HG02623 (cell line): ENCODE measurements at regions not wholly inside any gene's neighbourhood (a gene's known extent, or its start where the extent isn't known, plus 50 kb on each side); places are given as distances from the start of the nearest gene placed in this dataset.
"Not testable (repeated sequence)": the region's sequence is repeated elsewhere in the genome, so short reads cannot be mapped to it uniquely, and the experiment has no call there.

Experiments
- ATAC-seq: cut with Tn5 transposase; IDR thresholded peaks from one replicate; pipeline ENCODE4 v1.9.1; 2021; ENCODE audit warnings: moderate library complexity; ENCODE audit not compliant: unreplicated experiment

DNA sequence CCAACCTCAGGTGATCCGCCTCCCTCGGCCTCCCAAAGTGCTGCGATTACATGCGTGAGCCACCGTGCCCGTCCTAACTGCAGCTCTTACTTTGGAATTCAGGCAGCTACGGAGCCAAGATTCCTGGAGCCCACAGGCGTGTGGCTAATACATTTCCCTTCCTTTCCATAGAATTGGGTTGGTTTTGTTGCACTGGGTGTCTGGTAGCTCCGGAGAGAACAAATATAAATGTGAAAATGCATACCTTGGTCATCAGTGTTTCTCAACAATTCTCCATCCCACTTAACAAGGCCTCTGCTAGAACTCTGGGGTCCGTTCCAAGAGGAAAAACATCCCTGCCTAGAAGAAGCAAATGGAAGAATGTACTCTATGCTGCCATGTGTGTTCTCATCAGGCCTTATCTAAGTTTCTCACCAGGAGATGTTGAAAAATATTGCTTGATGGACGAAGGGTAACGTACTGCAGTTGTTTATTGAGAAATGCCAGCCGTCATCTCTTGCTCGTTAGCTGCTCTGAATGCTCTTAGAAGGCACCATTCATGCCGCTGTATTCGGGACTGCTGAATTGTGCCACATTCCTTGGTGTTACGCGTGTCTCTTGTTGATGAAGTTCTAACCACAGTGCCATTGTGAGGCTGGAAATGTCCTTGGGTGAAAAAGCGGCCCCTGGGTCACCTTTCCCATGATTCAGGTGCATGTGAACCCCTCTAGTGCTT is 50.5 kb upstream of the CD99 start:
- no peak for ATAC-seq

DNA sequence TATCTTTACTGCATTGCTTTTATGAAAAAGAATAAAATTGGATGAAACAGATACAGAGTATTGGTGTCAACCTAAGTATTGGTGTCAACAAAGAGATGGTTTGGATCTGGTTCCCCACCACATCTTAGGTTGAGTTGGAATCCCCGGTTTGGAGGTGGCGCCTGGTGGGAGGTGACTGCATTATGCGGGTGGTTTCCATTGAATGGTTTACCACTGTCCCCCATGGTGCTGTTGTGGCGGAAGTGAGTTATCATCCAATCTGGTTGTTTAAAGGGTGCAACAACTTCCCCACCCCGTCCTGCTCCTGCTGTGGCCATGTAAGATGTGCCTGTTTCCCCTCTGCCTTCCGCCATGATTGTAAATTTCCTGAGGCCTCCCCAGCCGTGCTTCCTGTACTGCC is 52.8 kb upstream of the CD99 start:
- ATAC-seq, result no peak

DNA sequence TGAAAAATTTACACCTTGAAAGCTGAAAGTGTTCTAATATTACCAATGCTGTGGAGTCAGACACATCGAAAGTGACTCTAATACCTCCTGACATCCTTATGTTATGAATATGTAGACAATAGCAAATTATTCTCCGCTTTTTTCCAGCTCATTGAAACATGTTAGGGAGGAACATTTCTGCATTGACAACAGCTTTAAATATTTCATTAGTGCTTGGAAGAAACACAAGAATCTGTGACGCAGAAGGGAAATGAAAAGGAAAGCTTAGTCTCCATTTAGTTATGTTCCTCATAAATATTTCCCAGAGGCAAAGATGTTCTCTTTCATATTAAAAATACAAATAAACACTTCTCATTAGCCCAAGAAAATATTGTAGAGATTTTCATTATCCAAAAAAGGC is 55.8 kb upstream of the CD99 start:
- ATAC-seq, result no peak

DNA sequence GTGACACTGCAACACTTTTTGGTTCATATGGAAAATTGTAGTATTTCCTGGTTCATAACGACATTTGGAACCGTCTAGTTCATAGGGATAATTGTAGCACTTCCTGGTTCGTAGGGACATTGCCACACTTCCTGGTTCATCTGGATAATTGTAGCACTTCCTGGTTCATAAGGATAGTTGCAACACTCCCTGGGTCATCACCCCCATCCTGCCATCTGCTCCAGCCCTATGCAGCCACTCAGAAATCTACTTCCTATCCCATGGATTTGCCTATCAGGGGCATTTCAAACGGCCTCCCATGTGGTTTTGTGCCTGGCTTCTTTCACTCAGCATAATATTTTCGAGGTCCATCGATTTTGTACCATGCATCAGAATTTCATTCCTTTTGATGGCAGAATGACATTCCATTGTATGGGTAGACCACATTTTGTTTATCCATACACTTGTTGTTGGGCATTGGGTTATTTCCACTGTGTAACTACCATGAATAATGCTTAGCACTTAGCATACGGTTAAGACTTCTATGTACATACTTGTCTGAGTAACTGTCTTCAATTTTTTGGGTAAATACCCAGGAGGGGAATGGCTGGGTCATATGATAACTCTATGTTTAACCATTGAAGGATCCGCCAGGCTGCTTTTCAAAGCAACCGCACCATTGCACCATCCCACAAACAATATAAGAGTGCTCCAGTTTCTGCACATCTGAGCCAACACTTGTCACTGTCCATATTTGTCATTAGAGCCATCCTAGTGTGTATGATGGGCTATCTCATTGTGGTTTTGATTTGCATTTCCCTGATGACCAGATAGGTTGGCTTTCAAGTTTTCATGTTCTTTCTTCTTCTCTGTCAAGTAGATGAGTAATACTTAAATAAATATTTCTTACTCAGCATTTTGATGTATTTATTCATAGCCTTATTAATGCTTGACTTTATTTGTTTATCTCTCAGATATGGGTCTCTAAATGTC is 58.3 kb upstream of the CD99 start:
- ATAC-seq, result no peak

DNA sequence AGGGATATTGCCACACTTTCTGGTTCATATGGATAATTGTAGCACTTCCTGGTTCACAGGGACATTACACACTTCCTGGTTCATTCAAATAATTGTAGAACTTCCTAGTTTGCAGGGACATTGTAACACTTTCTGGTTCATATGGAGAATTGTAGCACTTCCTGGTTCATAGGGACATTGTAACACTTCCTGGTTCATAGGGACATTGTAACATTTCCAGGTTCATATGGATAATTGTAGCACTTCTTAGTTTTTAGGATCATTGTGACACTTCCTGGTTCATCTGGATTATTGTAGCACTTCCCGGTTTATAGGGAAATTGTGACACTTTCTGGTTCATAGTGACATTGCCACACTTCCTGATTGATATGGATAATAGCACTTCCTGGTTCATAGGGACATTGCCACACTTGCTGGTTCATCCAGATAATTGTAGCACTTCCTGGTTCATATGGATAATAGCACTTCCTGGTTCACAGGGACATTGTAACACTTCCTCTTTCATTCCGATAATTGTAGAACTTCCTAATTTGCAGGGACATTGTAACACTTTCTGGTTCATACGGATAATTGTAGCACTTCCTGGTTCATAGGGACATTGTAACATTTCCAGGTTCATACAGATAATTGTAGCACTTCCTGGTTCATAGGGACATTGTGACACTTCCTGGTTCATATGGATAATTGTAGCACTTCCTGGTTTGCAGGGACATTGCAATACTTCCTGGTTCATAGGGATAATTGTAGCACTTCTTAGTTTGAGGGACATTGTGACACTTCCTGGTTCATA is 59.2 kb upstream of the CD99 start:
- no peak for ATAC-seq

DNA sequence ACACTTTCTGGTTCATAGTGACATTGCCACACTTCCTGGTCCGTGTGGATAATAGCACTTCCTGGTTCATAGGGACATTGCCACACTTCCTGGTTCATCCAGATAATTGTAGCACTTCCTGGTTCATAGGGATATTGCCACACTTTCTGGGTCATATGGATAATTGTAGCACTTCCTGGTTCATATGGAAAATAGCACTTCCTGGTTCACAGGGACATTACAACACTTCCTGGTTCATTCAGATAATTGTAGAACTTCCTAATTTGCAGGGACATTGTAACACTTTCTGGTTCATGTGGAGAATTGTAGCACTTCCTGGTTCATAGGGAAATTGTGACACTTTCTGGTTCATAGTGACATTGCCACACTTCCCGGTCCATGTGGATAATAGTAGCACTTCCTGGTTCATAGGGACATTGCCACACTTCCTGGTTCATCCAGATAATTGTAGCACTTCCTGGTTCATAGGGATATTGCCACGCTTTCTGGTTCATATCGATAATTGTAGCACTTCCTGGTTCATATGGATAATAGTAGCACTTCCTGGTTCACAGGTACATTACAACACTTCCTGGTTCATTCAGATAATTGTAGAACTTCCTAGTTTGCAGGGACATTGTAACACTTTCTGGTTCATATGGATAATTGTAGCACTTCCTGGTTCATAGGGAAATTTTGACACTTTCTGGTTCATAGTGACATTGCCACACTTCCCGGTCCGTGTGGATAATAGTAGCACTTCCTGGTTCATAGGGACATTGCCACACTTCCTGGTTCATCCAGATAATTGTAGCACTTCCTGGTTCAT is 60.0 kb upstream of the CD99 start:
- ATAC-seq, result not testable (repeated sequence)

DNA sequence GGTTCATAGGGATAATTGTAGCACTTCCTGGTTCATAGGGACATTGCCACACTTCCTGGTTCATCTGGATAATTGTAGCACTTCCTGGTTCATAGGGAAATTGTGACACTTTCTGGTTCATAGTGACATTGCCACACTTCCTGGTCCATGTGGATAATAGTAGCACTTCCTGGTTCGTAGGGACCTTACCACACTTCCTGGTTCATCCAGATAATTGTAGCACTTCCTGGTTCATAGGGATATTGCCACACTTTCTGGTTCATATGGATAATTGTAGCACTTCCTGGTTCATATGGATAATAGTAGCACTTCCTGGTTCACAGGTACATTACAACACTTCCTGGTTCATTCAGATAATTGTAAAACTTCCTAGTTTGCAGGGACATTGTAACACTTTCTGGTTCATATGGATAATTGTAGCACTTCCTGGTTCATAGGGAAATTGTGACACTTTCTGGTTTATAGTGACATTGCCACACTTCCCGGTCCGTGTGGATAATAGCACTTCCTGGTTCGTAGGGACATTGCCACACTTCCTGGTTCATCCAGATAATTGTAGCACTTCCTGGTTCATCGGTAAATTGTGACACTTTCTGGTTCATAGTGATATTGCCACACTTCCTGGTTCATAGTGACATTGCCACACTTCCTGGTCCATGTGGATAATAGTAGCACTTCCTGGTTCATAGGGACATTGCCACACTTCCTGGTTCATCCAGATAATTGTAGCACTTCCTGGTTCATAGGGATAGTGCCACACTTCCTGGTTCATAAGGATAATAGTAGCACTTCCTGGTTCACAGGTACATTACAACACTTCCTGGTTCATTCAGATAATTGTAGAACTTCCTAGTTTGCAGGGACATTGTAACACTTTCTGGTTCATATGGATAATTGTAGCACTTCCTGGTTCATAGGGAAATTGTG is 60.8 kb upstream of the CD99 start:
- not testable (repeated sequence) for ATAC-seq

DNA sequence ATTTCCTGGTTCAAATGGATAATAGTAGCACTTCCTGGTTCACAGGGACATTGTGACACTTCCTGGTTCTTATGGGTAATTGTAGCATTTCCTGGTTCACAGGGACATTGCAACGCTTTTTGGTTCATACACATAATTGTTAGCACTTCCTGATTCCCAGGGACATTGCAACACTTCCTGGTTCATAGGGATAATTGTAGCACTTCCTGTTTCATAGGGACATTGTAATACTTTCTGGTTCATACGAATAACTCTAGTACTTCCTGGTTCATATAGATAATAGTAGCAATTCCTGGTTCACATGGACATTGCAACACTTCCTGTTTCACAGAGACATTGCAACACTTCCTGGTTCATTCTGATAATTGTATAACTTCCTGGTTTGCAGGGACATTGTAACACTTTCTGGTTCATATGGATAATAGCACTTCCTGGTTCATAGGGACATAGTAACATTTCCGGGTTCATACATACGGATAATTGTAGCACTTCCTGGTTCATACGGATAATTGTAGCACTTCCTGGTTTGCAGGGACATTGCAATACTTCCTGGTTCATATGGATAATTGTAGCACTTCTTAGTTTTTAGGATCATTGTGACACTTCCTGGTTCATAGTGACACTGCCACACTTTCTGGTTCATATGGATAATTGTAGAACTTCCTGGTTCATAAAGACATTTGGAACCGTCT is 61.6 kb upstream of the CD99 start:
- ATAC-seq, result no peak

DNA sequence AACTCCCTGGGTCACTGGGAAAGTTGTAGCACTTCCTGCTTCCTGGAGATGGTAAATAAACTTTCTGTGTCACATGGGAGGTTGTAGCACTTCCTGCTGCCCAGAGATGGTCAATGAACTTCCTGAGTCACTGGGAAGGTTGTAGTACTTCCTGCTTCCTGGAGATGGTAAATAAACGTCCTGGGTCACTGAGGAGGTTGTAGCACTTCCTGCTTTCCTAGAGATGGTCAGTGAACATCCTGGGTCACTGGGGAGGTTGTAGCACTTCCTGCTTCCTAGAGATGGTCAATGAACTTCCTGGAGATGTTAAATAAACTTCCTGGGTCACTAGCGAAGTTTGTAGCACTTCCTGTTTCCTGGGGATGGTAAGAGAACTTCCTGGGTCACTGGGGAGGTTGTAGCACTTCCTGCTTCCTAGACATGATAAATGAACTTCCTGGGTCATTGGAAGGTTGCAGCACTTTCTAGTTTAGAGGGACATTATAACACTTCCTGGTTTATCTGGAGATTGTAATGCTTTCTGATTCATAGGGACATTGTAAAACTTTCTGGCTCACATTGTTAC is 62.3 kb upstream of the CD99 start:
- no peak for ATAC-seq

DNA sequence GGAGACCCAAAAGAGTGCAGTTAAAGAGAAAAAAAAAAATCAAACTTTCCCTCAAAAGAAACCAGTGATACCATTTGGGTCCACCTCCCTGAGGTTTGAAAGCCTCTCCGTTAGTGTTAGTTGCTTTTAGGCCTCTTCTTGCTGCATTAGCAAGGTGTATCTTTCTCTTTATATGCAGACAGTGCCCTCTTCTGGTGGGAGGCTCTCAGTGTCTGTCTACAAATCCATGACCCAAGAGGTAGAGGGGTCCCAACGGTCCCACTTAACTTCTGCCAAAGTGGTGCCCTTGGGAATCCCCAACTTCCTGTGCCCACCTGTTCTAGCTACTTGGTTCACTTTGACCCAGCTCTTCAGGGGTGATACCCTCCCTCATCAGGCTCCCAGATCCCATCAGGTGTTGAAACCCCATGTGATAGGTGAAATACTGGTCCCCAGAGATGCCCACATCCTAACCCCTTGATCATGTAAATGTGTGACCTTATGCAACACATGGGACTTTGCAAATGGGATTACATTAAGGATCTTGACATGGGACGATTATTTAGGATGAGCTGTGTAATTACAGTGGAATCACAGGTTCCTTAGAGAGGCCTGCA is 63.7 kb upstream of the CD99 start:
- no peak for ATAC-seq

DNA sequence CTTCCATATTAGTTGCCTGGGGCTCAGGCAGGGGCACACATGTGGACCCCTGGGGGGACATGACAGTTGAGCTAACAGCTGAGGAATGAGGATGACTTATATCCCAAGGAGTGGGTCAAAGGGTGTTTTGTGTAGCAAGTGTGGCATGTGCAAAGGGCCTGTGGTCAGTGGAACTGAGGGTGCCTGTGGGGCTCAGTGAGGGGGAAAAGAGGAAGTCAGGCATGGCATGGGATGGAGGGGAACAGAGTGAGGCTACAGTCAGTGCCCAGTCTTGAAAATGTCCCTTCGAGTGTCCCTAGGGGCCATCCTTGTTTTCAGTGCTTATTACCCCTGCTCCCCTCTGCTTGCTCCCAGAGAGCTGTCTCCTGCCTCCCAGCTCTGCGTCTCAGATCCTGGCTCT is 64.3 kb upstream of the CD99 start:
- ATAC-seq, result no peak

DNA sequence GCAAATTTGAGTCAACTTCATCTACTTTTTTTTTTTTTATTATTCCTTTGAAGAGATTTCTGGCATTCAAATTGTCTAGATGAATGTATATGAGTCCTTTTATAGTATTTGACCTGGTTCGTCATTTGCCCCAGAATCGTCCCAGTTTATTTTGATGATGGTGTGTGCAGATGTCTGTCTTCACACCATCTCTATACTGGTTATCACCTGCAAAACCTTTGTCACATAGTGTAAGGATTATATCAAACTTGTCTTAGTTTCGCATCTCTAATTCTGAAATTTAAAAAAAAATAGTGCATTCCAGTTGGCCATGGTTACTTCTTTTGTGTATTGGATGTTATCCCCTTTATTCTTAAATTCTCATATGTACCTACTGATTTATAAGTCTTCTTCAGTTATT is 70.5 kb upstream of the CD99 start:
- ATAC-seq, result no peak

DNA sequence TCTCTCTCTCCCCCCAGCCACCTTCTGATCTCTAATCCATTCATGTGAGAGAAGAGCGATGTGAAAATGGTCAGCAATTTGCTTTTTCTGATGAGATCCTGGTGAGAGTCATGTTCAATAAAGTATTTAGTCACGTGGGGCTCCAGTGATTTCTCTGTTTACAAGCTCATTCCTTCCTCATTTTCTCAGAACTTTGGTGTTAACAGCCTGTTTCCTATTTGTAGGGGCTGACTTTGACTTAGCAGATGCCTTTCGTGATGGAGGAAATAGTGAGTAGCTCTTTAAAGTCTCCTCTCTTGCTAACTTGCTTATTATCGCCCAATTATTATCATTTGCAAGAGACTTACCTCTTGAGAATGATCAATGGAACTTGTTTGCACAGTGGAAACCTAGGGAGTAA is 72.6 kb upstream of the CD99 start:
- no peak for ATAC-seq

DNA sequence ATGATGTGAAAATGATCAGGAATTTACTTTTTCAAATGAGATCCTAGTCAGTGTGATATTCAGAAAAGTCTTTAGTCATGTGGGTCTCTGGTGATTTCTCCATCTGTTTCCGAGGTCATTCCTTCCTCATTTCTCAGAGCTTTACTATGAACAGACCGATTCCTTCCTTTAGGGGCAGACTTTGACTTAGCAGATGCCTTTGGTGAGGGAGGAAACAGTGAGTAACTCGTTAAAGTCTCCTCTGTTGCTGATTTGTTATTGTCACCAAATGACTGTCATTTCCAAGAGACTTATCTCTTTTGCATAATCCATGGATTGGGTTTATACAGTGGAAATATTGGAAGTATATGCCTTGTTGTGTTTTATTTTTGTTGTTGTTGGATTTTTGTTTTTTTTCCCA is 76.2 kb upstream of the CD99 start:
- no peak for ATAC-seq

DNA sequence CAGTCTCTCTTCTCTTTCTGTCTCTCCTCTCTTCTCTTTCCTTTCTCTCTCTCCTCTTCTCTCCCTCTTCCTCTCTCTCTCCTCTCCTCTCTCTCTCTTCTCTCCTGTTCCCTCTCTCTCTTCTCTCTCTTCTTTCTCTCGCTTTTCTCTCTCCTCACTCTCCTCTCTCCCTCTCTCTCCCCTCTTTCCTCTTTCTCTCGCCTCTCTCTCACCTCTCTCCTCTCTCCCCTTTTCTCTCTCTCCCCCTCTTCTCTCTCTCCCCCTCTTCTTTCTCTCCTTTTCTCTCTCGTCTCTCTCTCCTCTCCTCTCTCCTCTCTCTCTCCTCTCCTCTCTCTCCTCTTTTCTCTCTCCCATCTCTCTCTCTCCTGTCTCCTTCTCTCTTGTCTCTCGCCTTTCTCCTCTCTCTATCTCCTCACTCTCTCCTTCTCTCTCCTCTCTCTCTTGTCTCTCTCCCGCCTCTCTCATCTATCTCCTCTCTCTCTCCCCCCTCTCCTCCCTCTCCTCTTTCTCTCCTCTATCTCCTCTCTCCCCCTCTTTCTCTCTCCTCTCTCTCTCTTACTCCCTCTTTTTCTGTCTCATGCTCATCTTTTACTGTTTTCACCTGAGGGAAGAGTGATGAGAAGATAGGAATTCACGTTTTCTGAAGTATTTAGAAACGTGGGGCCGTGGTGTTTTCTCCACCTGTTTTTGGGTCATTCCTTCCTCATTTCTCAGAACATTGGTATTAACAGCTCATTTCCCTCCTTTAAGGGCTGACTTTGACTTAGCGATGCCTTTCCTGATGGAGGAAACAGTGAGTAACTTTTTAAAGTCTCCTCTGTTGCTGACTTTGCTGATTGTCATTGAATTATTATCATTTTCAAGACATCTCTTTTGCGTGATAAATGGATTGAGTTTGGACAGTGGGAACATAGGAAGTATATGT is 80.6 kb upstream of the CD99 start:
- ATAC-seq, result no peak

DNA sequence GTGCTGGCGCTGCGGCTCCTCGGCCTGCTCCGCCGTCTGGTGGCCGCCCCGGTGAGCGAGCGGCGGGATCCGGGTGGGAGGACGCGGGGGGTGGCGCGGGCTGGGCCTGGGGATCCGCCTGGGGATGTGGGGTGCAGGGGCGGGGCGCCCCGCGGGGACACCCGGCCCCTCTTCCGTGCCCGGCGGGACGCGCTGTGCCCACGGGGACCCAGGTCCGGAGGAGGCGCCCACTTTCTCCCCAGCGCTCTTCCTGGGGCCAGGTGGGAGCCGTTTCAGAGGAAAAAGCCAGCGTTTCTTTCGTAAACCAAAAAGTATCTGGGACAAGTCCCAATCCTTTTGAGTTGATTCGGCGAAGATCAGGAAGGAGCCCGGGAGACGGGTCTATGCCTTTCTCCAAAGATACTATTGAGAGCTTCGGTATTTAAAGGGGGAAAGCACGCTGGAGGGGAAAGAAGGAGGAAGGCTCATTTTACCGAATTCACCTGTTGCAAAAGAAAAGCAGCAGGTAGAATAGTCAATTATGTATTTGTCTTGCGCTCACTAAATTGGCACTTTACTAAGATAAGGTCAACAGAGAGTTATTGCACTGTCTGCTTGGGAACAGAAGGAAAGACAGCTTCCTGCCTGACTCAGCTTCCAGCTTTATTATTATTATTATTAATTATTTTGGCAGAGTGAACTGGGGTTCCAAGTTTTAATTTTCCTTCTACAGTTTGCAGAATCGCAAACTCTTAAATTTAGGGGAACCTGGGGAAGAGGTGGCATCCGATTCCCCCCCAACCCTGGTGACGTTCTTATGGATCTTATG is 81.5 kb upstream of the CD99 start:
- ATAC-seq, result peak; percentile 43
